GM21447 (cell line): ENCODE measurements at regions not wholly inside any gene's neighbourhood (a gene's known extent, or its start where the extent isn't known, plus 50 kb on each side); places are given as distances from the start of the nearest gene placed in this dataset.

ENCODE experiments used
- ATAC-seq: cut with Tn5 transposase; IDR thresholded peaks from one replicate; pipeline ENCODE4 v1.9.1; 2021; ENCODE audit not compliant: unreplicated experiment

- ATAC-seq: no peak
These were observed 156.6 kb upstream of the TLL1 start for GRCh38 chr4:165716472-165716871.

GRCh38 chr4:165718660-165719059 is 154.4 kb upstream of the TLL1 start:
- ATAC-seq: no peak

DNA sequence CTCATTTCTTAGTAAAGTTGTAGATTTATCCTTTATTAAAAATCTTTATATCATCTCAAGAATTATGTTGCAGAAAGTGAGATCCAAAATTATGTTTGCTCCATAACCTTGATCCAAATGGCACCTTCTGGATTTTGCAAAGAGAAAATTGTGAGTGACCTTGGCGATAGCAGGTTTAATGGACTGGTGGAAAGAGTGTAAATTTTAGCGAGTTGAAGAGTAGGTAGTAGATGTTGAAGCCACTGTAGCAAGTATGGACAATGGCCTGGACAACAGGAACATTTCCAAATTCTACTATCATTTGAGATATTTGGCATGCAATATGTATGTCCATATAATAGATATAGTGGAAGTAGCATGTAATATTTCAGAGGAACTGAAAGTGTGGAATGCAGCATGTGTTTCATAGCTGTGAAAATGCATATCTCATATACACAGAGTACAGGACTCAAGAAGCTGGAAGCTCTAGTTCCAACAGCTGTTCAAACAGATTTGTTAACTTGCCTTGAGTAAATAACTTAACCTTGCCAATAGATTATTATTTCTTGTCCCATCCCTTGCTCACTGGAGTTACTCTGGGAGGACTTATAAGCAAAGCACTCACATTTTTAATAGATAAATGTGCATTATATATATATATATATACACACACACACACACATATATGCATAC is 152.5 kb upstream of the TLL1 start:
- no peak for ATAC-seq

DNA sequence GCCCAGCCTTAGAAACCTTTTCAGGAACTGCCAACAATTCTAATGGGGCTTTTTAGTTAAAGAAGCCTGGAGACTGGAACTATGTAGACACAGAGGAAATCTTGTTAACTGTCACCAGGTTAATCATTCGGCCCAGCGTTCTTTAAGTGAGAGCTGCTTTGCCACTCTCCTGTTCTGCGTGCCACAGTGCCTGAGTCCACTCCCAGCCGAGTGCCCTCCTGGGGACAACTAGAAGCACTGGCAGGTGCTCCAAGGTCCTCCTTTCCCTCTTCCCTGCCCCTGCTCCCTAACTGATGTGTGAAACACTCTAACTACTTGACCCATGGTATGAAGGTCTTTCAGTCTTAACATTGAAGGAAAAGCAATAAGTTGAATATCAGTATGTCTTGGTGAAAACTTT is 151.2 kb upstream of the TLL1 start:
- ATAC-seq: no peak

DNA sequence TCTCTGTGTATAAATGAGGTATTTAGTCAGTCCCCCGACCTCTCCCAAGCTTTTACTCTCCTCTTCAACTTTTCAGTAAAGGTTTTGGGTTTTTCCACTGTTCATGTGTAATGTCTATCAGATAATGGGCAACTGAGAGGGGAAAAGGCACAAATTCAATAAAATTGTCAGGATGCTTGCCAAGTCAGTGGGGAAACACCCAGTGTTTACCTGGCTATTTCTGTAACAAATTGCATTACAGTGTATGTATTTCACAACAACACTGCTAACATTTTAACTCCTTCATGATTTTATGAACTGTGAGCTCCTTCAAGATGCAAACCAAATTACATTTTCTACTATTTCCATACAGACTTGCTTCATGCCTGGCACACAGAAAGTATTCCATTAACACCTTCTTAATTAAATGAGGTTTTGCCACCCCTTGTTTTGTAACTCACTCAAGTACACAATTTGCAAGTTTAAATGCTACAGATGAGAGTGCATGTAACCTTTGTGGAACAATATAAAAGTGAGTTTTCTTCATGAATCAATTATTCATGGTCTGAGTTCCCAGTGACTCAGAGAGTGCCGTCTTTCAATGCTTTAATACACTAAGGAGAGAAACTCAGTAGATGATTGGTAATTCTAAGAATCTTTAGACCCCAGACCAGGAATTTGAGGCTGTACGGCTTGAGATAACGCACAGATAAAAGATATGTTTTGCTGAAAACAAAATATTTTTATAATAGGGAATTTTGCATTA is 149.8 kb upstream of the TLL1 start:
- no peak for ATAC-seq

DNA sequence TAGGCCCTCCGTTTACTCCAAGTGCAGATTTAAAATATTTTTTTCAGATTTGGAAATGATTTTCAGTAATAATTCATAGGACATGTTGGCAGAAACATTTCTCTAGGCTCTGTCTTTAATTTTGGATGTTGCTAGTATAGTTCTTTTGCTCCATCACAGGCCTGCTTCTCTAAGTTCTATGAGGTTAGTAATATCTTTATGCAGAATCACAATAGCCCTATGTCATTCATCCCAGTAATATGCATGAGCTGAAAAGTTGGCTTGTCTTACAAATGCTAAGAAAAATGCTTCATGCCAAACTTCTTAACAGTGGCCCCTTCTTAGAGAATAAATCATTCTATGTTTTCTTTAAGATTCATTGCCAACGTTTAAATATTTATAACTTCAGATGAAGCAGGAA is 148.3 kb upstream of the TLL1 start:
- ATAC-seq: no peak

DNA sequence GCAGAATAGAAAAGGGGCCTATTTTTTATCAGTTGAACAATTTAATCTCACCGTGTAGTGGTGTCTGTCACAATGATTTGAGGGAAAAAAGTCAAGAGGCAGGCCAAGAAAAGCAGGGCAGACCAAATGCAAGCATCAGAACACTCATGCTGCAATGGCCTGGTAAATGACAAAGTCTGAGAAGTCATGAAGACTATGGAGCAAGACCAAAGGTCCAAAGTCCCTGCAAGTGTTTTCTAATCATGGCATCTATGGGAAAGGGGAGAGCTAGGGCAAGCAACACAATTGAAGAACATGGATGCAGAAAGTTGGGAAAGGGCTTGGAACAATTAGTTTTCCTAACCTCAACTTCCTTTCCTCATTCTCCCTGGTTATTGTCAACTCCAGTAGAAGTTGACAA is 147.7 kb upstream of the TLL1 start:
- no peak for ATAC-seq

GRCh38 chr4:165726831-165727230 is 146.2 kb upstream of the TLL1 start:
- no peak for ATAC-seq

- ATAC-seq: no peak
These were observed 135.6 kb upstream of the TLL1 start for GRCh38 chr4:165737309-165737972.

DNA sequence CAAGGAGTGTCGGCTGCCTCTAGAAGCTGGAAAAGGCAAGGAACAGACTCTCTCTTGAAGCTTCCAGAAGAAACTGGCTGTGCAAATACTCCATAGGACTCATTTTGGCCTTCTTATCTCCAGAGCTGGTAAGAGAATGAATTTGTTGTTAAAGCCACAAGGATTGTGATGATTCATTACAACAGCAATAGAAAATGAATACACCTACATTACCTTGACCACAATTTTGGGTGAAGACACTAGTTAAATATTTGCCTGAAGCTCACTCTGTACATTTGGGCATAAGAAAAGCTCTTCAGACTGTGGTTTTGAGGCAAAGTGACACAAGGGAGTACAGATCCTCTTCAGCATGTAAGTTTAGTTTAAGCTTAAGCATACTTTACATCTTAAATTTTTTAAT is 134.5 kb upstream of the TLL1 start:
- ATAC-seq: no peak

DNA sequence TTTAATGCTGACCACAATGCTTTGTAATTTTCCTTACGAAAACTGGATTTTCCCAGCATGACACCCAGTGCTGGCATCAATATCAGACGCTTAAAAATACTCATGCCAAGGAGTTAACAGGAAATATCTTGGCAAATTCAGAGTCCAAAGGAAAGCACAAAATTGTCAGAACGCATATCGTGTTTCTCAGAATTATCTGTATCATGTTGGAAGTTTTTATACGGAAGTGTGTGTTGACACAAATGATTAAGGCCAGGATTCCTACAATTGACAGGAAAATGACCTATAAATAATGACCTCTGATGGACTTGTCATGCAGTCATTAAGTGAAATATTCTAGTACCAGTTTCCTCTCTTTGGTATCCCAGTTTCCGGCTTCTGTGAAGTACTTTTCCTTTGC is 132.1 kb upstream of the TLL1 start:
- no peak for ATAC-seq

DNA sequence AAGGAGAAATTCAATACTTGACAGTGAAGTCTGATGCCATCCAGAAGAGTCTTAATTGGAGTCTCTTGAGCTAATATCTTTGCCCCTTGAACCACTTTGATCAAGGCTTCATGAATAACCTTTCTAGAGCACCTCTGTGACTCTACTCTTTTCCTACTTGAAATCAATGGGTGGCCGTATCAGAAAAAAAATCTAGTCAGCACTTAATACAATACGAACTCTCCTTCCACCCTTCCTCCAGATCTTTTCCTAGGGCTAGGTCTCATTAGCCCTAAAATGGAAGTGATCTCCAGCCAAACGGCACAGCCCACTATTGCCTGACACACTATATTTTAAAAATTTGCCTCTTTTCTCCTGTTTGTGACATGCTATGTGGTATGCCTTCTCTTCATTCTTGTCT is 129.6 kb upstream of the TLL1 start:
- no peak for ATAC-seq

DNA sequence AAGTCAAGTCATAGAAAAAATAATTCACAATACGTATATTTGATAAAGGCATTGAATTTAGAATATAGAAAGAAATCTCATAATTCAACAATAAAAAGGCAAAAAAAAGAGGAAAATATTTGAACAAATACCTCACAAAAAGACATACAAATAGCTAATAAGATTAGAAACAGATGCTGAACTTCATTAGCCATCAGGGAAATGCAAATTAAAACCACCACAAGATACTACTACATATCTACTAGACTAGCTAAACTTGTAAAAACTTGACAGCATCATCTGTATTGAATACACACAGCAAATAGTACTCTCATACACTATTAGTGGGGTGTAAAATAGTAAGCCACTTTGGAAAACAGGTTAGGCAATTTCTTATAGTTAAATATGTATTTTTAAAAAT is 128.7 kb upstream of the TLL1 start:
- no peak for ATAC-seq

DNA sequence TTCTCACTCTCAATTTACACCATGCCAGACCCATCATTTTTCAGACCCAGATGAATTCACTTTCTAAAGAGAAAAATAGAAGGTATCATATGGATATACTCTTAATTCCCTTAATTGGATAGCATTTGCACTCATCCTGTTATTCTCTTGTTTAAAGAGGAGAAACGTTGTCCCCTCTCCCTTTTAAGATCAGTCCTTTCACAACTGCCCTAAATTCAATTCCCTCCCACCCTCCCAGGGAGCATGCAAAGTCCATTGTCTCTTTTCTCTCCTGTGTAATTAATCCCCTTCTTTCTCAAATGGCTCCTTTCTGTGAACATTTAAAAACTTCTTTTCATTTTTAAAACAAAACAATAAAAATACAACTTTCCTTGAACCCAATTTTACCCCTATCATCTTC is 124.7 kb upstream of the TLL1 start:
- ATAC-seq: no peak

DNA sequence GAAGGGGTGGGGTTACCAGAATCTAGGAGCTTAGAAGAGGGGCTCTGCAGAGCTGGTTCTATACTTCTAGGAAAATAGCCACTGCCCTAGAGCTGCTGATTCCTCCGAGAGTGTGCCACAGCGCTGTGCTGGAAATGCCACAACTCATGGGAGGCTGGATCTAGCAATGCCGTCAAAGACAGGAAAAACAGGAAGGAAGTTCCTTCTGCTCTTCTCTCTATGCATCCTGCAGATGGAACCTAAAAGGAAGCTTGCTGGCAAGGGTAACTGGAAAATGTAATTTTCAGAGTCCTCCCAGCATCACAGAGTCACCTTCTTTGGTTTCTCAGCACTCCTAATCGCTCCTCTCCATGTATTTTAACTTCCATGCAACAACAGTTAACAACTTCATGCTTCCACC is 121.2 kb upstream of the TLL1 start:
- ATAC-seq: no peak

GRCh38 chr4:165754664-165755063 is 118.4 kb upstream of the TLL1 start:
- ATAC-seq: no peak

GRCh38 chr4:165756836-165757235 is 116.2 kb upstream of the TLL1 start:
- no peak for ATAC-seq

GRCh38 chr4:165757451-165757850 is 115.6 kb upstream of the TLL1 start:
- no peak for ATAC-seq

DNA sequence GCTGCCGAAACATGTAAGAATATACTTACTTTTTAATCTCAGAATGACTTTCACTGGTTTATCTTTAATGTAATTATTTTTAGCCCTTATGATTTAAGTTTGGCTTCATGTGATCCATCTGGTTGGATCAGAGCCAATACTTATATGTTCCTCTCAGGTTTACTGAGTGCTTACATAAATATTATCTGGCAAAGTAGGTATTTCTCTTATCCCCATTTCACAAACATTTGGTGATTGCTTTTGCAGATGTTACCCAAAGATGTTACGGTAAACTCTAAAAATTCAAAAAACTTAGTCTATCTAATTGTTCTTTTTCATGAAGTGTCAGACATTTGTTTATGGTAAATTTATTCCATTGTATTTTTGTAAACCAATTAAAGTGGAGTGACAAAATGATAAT is 115.0 kb upstream of the TLL1 start:
- no peak for ATAC-seq

DNA sequence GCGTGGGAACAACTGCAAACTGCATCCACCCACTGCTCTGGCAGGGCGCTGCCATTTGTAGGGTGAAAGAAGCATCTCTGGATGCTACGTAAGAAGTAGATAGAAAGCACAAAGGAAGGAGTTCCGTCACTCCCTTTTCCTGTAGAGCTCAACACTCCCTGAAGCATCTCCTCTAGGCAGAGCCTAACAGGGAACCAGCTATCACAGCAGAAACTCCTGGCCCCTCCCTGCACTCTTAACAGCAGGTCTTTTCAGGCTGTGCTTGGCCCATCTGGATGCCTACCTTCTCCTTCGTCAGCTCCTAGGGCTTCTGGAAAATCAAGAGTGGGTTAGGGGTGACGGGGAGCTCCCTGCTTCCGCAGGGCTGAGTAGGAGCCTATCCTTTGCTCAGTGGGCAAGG is 112.9 kb upstream of the TLL1 start:
- no peak for ATAC-seq

- ATAC-seq: no peak
These were observed 111.1 kb upstream of the TLL1 start for GRCh38 chr4:165761963-165762362.

- no peak for ATAC-seq
These were observed 109.4 kb upstream of the TLL1 start for GRCh38 chr4:165763640-165764039.
